ENCODE measurements at regions not wholly inside any gene's neighbourhood (a gene's known extent, or its start where the extent isn't known, plus 50 kb on each side); places are given as distances from the start of the nearest gene placed in this dataset.

- Mint-ChIP-seq H3K27ac (no peak overlapping the region), H3K4me3 (no peak overlapping the region), H3K4me1 (ENCODE audit: low read depth in 2 of 2) (no peaks in the 10 kb centered on the region), H3K27me3 (peaks cover 38 to 50% of the 10 kb centered on the region in 2 donors), H3K36me3 (ENCODE audit: insufficient read depth) (no peaks in the 10 kb centered on the region), H3K9me3 (no peaks in the 10 kb centered on the region)
- peak; percentile 50 to 55 (median 50) for DNase-seq
- ATAC-seq (replicated peaks), result no peak
Measured at GRCh38 chr2:198309673-198310280, 505.4 kb downstream of the PLCL1 start.

GRCh38 chr2:198309081-198309480, 504.7 kb downstream of the PLCL1 start:
- H3K27ac Mint-ChIP-seq, result no peak overlapping the region

GRCh38 chr2:198308368-198308767, 504.0 kb downstream of the PLCL1 start:
- no peak overlapping the region for H3K27ac Mint-ChIP-seq

More at GRCh38 chr2:198309081-198309480, 504.7 kb downstream of the PLCL1 start:
- ATAC-seq (replicated peaks) (no peak), DNase-seq (no peak)
- H3K27me3 Mint-ChIP-seq, result peaks cover 37 to 50% of the 10 kb centered on the region in 2 donors
- H3K36me3 Mint-ChIP-seq (ENCODE audit: insufficient read depth), result no peaks in the 10 kb centered on the region
- H3K9me3 Mint-ChIP-seq, result no peaks in the 10 kb centered on the region
- H3K4me1 Mint-ChIP-seq (ENCODE audit: low read depth in 2 of 2), result no peaks in the 10 kb centered on the region
- H3K4me3 Mint-ChIP-seq, result no peak overlapping the region

GRCh38 chr2:198307093-198307492, 502.7 kb downstream of the PLCL1 start:
- Mint-ChIP-seq H3K27me3 (peaks cover 20 to 31% of the 10 kb centered on the region in 2 donors), H3K36me3 (ENCODE audit: insufficient read depth) (no peaks in the 10 kb centered on the region), H3K4me3 (no peak overlapping the region), H3K9me3 (no peaks in the 10 kb centered on the region), H3K4me1 (ENCODE audit: low read depth in 2 of 2) (no peaks in the 10 kb centered on the region), H3K27ac (no peak overlapping the region)
- DNase-seq, result no peak
- no peak for ATAC-seq (replicated peaks)

More at GRCh38 chr2:198308368-198308767, 504.0 kb downstream of the PLCL1 start:
- H3K36me3 Mint-ChIP-seq (ENCODE audit: insufficient read depth), result no peaks in the 10 kb centered on the region
- H3K9me3 Mint-ChIP-seq, result no peaks in the 10 kb centered on the region
- no peak overlapping the region for H3K4me3 Mint-ChIP-seq
- ATAC-seq (replicated peaks) (no peak), DNase-seq (no peak)
- H3K27me3 Mint-ChIP-seq, result peaks cover 30 to 43% of the 10 kb centered on the region in 2 donors
- no peaks in the 10 kb centered on the region for H3K4me1 Mint-ChIP-seq (ENCODE audit: low read depth in 2 of 2)

- DNase-seq (no peak), ATAC-seq (replicated peaks) (peak; percentile 24)
- no peaks in the 10 kb centered on the region for H3K4me1 Mint-ChIP-seq (ENCODE audit: low read depth in 2 of 2)
- H3K4me3 Mint-ChIP-seq, result no peak overlapping the region
- H3K9me3 Mint-ChIP-seq, result no peaks in the 10 kb centered on the region
- H3K27me3 Mint-ChIP-seq, result peaks cover 21 to 28% of the 10 kb centered on the region in 2 donors
- no peak overlapping the region for H3K27ac Mint-ChIP-seq
- H3K36me3 Mint-ChIP-seq (ENCODE audit: insufficient read depth), result no peaks in the 10 kb centered on the region
Measured at GRCh38 chr2:198304859-198305258, 500.5 kb downstream of the PLCL1 start.

- H3K27ac Mint-ChIP-seq, result no peak overlapping the region
- DNase-seq, result no peak
- peaks cover 33 to 46% of the 10 kb centered on the region in 2 donors for H3K27me3 Mint-ChIP-seq
- H3K36me3 Mint-ChIP-seq (ENCODE audit: insufficient read depth), result no peaks in the 10 kb centered on the region
- no peaks in the 10 kb centered on the region for H3K9me3 Mint-ChIP-seq
- no peak for ATAC-seq (replicated peaks)
- H3K4me3 Mint-ChIP-seq, result no peak overlapping the region
- H3K4me1 Mint-ChIP-seq (ENCODE audit: low read depth in 2 of 2), result peaks cover 0 to 4% of the 10 kb centered on the region in 2 donors
Measured at GRCh38 chr2:198297350-198297749, 493.0 kb downstream of the PLCL1 start.

GRCh38 chr2:198296665-198297308, 492.4 kb downstream of the PLCL1 start:
- DNase-seq (peak; percentile 28 to 36 (median 32)), ATAC-seq (replicated peaks) (peak; percentile 77)
- no peak overlapping the region for H3K4me3 Mint-ChIP-seq

GRCh38 chr2:198293281-198293680, 488.9 kb downstream of the PLCL1 start:
- DNase-seq, result no peak
- H3K27ac Mint-ChIP-seq, result no peak overlapping the region
- peaks cover 3% of the 10 kb centered on the region for H3K36me3 Mint-ChIP-seq (ENCODE audit: insufficient read depth)
- peaks cover 0 to 4% of the 10 kb centered on the region in 2 donors for H3K4me1 Mint-ChIP-seq (ENCODE audit: low read depth in 2 of 2)
- no peaks in the 10 kb centered on the region for H3K9me3 Mint-ChIP-seq
- no peak for ATAC-seq (replicated peaks)
- no peak overlapping the region for H3K4me3 Mint-ChIP-seq
- H3K27me3 Mint-ChIP-seq, result peaks cover 32 to 53% of the 10 kb centered on the region in 2 donors

More at GRCh38 chr2:198296665-198297308, 492.4 kb downstream of the PLCL1 start:
- peaks cover 38 to 51% of the 10 kb centered on the region in 2 donors for H3K27me3 Mint-ChIP-seq
- H3K27ac Mint-ChIP-seq, result no peak overlapping the region
- no peaks in the 10 kb centered on the region for H3K9me3 Mint-ChIP-seq
- peaks cover 0 to 4% of the 10 kb centered on the region in 2 donors for H3K4me1 Mint-ChIP-seq (ENCODE audit: low read depth in 2 of 2)
- peaks cover 3% of the 10 kb centered on the region for H3K36me3 Mint-ChIP-seq (ENCODE audit: insufficient read depth)

GRCh38 chr2:198289811-198290210, 485.4 kb downstream of the PLCL1 start:
- DNase-seq (no peak), ATAC-seq (replicated peaks) (no peak)
- Mint-ChIP-seq H3K27ac (no peak overlapping the region), H3K4me1 (ENCODE audit: low read depth in 2 of 2) (no peaks in the 10 kb centered on the region), H3K27me3 (peaks cover 45 to 62% of the 10 kb centered on the region in 2 donors), H3K36me3 (ENCODE audit: insufficient read depth) (peaks cover 3% of the 10 kb centered on the region), H3K9me3 (no peaks in the 10 kb centered on the region), H3K4me3 (no peak overlapping the region)

GRCh38 chr2:198287706-198288105, 483.3 kb downstream of the PLCL1 start:
- Mint-ChIP-seq H3K27me3 (peaks cover 44 to 66% of the 10 kb centered on the region in 2 donors), H3K27ac (no peak overlapping the region)

GRCh38 chr2:198285216-198285615, 480.8 kb downstream of the PLCL1 start:
- no peaks in the 10 kb centered on the region for H3K36me3 Mint-ChIP-seq (ENCODE audit: insufficient read depth)
- no peak for DNase-seq
- H3K9me3 Mint-ChIP-seq, result no peaks in the 10 kb centered on the region
- ATAC-seq (replicated peaks), result no peak
- no peak overlapping the region for H3K4me3 Mint-ChIP-seq
- H3K4me1 Mint-ChIP-seq (ENCODE audit: low read depth in 2 of 2), result peaks cover 0 to 1% of the 10 kb centered on the region in 2 donors
- H3K27ac Mint-ChIP-seq, result no peak overlapping the region
- peaks cover 47 to 59% of the 10 kb centered on the region in 2 donors for H3K27me3 Mint-ChIP-seq

More at GRCh38 chr2:198287706-198288105, 483.3 kb downstream of the PLCL1 start:
- Mint-ChIP-seq H3K4me3 (no peak overlapping the region), H3K9me3 (no peaks in the 10 kb centered on the region), H3K4me1 (ENCODE audit: low read depth in 2 of 2) (no peaks in the 10 kb centered on the region), H3K36me3 (ENCODE audit: insufficient read depth) (peaks cover 3% of the 10 kb centered on the region)
- ATAC-seq (replicated peaks) (no peak), DNase-seq (no peak)

GRCh38 chr2:198283146-198283545, 478.8 kb downstream of the PLCL1 start:
- Mint-ChIP-seq H3K36me3 (ENCODE audit: insufficient read depth) (no peaks in the 10 kb centered on the region), H3K4me3 (no peak overlapping the region), H3K9me3 (no peaks in the 10 kb centered on the region), H3K27me3 (peaks cover 47 to 59% of the 10 kb centered on the region in 2 donors), H3K4me1 (ENCODE audit: low read depth in 2 of 2) (peaks cover 0 to 1% of the 10 kb centered on the region in 2 donors), H3K27ac (no peak overlapping the region)
- ATAC-seq (replicated peaks) (no peak), DNase-seq (no peak)

- peaks cover 0 to 1% of the 10 kb centered on the region in 2 donors for H3K4me1 Mint-ChIP-seq (ENCODE audit: low read depth in 2 of 2)
- no peak for ATAC-seq (replicated peaks)
- peaks cover 45 to 53% of the 10 kb centered on the region in 2 donors for H3K27me3 Mint-ChIP-seq
- no peak for DNase-seq
- no peak overlapping the region for H3K4me3 Mint-ChIP-seq
- H3K27ac Mint-ChIP-seq, result no peak overlapping the region
- H3K9me3 Mint-ChIP-seq, result no peaks in the 10 kb centered on the region
- no peaks in the 10 kb centered on the region for H3K36me3 Mint-ChIP-seq (ENCODE audit: insufficient read depth)
Measured at GRCh38 chr2:198282061-198282460, 477.7 kb downstream of the PLCL1 start.

- no peak overlapping the region for H3K27ac Mint-ChIP-seq
- H3K36me3 Mint-ChIP-seq (ENCODE audit: insufficient read depth), result no peaks in the 10 kb centered on the region
- DNase-seq (no peak), ATAC-seq (replicated peaks) (no peak)
- no peaks in the 10 kb centered on the region for H3K9me3 Mint-ChIP-seq
- peaks cover 30 to 34% of the 10 kb centered on the region in 2 donors for H3K27me3 Mint-ChIP-seq
- no peak overlapping the region for H3K4me3 Mint-ChIP-seq
- peaks cover 0 to 1% of the 10 kb centered on the region in 2 donors for H3K4me1 Mint-ChIP-seq (ENCODE audit: low read depth in 2 of 2)
Measured at GRCh38 chr2:198280145-198280544, 475.8 kb downstream of the PLCL1 start.
